ENCODE measurements at regions not wholly inside any gene's neighbourhood (a gene's known extent, or its start where the extent isn't known, plus 50 kb on each side); places are given as distances from the start of the nearest gene placed in this dataset.

GRCh38 chr6:134610411-134610810 is 292.5 kb upstream of the SGK1 start:
- Histone ChIP-seq H3K27ac (no peak overlapping the region), H3K36me3 (no peaks in the 10 kb centered on the region), H3K27me3 (no peaks in the 10 kb centered on the region), H3K4me3 (replicated peaks in 1 of 3) (no peak overlapping the region), H3K4me1 (no peaks in the 10 kb centered on the region), H3K9me3 (no peaks in the 10 kb centered on the region)
- TF ChIP-seq CTCF (IDR thresholded peaks at IDR 0.05) (no peak), POLR2A (IDR thresholded peaks at IDR 0.05) (no peak)
- WGBS, 2 donors = 91 to 98% methylated on average over 2 of the region's 2 CpGs
- DNase-seq = no peak
- intact Hi-C loops (cut with DNase I) = no loop called here

GRCh38 chr6:134609716-134610261 is 291.9 kb upstream of the SGK1 start:
- Histone ChIP-seq H3K36me3 (no peaks in the 10 kb centered on the region), H3K4me3 (replicated peaks in 1 of 3) (no peak overlapping the region), H3K27ac (no peak overlapping the region), H3K4me1 (no peaks in the 10 kb centered on the region), H3K9me3 (no peaks in the 10 kb centered on the region), H3K27me3 (no peaks in the 10 kb centered on the region)
- TF ChIP-seq CTCF (IDR thresholded peaks at IDR 0.05) (no peak), POLR2A (IDR thresholded peaks at IDR 0.05) (no peak)
- DNase-seq = no peak
- intact Hi-C loops (cut with DNase I) = no loop called here
- WGBS, 2 donors = 75 to 80% methylated on average over 1 of the region's 1 CpG

- no peak overlapping the region for H3K27ac ChIP-seq
- H3K4me1 ChIP-seq = no peaks in the 10 kb centered on the region
- intact Hi-C loops (cut with DNase I) = no loop called here
- H3K36me3 ChIP-seq = no peaks in the 10 kb centered on the region
- no peaks in the 10 kb centered on the region for H3K27me3 ChIP-seq
- no peak overlapping the region for H3K4me3 ChIP-seq (replicated peaks in 1 of 3)
- TF ChIP-seq CTCF (IDR thresholded peaks at IDR 0.05) (no peak), POLR2A (IDR thresholded peaks at IDR 0.05) (no peak)
- no peak for DNase-seq
- no peaks in the 10 kb centered on the region for H3K9me3 ChIP-seq
- WGBS, 2 donors = 83 to 93% methylated on average over 1 of the region's 1 CpG
Observed at GRCh38 chr6:134607411-134607810, 289.5 kb upstream of the SGK1 start.

- 97 to 98% methylated on average over 10 of the region's 10 CpGs for WGBS, 2 donors
Observed at GRCh38 chr6:134605034-134605433, 287.1 kb upstream of the SGK1 start.

More at GRCh38 chr6:134605034-134605433, 287.1 kb upstream of the SGK1 start:
- Histone ChIP-seq H3K4me1 (no peaks in the 10 kb centered on the region), H3K27me3 (no peaks in the 10 kb centered on the region), H3K36me3 (no peaks in the 10 kb centered on the region), H3K27ac (no peak overlapping the region), H3K4me3 (replicated peaks in 1 of 3) (no peak overlapping the region), H3K9me3 (no peaks in the 10 kb centered on the region)
- intact Hi-C loops (cut with DNase I) = no loop called here
- TF ChIP-seq POLR2A (IDR thresholded peaks at IDR 0.05) (no peak), CTCF (IDR thresholded peaks at IDR 0.05) (no peak)
- DNase-seq = no peak
